ENCODE measurements at regions not wholly inside any gene's neighbourhood (a gene's known extent, or its start where the extent isn't known, plus 50 kb on each side); places are given as distances from the start of the nearest gene placed in this dataset.
"Not testable (repeated sequence)": the region's sequence is repeated elsewhere in the genome, so short reads cannot be mapped to it uniquely, and the experiment has no call there.

GRCh38 chr5:130836729-130837649 lies 328.1 kb downstream of the HINT1 start:
- no peak for DNase-seq (ENCODE audit: low spot score)

- DNase-seq (ENCODE audit: low spot score) = not testable (repeated sequence)
These were observed 347.3 kb downstream of the HINT1 start for GRCh38 chr5:130817598-130818384.

GRCh38 chr5:130815246-130815645 lies 349.8 kb downstream of the HINT1 start:
- no peak for DNase-seq (ENCODE audit: low spot score)

DNA sequence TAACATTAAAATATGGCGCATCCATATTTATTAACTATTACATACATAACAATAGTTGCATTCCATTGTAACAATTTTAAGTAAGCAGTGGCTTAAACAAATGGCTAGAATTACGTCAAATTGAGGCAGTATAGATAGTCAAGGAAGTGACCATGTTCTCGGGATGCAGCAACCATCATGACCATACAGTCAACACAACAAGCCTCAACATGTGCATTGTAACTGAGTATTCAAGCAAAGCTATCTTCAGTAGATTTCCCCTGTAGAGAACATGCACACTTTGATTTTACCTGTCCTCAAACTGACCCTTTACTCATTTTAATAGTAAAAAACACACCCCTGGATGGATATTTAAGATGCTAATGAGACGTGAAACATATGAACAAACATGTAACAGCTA lies 356.4 kb downstream of the HINT1 start:
- DNase-seq (ENCODE audit: low spot score) = no peak

DNA sequence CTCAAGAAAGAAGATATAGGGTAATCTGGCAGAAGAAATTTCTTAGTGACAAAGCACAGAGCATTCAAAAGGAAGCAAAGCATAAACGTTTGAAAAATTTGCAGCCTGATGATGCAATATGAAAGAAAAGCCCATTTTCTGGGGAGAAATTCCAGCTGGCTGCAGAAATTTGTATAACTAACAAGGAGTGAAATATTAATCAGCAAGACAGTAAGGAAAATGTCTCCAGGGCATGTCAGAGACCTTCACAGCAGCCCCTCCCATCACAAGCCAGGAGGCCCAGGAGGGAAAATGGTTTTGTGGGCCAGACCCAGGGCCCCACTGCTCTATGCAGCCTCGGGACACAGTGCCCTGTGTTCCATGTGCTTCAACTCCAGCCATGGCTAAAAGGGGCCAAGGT lies 359.4 kb downstream of the HINT1 start:
- DNase-seq (ENCODE audit: low spot score) = no peak

DNA sequence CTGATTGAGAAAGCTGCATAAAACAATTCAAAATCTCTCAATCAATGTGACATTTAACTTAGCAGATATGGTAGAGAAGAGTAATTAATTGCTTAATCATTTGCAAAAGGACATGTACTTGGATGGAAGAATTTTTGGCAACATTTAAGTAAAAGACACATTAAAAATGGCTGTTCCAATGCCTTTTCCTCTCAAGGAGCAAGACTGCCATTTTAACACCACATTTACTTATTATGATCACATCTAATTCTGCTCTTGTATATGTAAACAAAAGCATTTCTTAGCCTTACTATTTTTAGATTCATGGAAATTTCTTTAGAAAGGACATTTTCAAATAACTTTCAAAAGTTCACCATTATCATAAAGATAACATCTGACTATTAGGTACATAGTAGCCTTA lies 360.0 kb downstream of the HINT1 start:
- no peak for DNase-seq (ENCODE audit: low spot score)

- no peak for DNase-seq (ENCODE audit: low spot score)
These were observed 363.1 kb downstream of the HINT1 start for GRCh38 chr5:130801963-130802362.

DNA sequence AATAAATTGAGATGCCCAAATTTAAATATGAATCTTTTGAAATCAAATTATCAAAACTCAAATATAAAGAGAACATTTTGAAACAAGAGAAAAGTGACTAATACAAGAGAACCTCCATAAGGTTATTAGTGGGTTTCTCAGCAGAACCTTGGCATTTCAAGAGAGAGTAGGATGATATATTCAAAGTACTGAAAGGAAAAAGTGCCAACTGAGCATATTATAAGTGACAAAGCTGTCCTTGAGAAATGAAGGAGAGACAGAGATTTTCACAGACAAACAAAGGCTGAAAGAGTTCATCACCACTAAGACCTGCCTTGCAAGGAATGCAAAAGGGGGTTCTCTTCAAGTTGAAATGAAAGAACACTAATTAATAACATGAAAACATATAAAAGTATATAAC lies 366.0 kb downstream of the HINT1 start:
- DNase-seq (ENCODE audit: low spot score) = no peak

DNA sequence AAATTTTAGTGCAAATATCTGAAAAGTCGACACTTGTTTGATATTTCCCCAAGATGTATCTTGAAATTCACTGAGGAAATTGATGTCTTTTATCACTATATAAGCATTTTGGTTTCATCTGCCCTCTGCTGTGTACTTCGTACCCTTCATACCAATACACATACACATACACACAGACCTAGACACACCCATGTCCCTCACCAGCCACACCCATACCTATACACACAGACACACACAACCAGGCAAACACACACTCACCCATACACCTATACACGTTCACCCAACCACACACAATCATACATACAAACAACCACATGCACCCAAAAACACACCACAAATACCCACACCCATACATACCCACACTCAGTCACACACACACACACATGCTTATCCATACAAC lies 367.8 kb downstream of the HINT1 start:
- DNase-seq (ENCODE audit: low spot score) = no peak

DNA sequence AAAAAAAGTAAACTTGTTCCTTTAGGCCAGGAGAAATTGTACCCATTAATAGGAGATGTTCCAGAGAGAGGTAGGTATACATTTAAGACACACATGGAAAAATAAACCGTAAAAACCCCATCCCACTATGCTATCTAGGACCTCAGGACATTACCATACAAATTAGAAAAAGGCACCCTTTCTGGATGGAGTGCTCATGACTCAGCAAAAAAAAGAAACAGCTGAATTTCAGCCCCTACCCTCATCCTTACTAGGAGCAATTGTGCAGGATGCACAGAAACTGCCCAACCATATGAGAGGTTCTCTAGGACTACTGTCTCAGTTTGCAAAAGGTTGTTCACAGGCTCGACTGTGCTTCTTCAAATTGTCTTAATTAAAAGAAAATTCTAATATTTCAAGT lies 368.2 kb downstream of the HINT1 start:
- DNase-seq (ENCODE audit: low spot score) = no peak

- DNase-seq (ENCODE audit: low spot score) = no peak
These were observed 369.0 kb downstream of the HINT1 start for GRCh38 chr5:130796032-130796431.

DNA sequence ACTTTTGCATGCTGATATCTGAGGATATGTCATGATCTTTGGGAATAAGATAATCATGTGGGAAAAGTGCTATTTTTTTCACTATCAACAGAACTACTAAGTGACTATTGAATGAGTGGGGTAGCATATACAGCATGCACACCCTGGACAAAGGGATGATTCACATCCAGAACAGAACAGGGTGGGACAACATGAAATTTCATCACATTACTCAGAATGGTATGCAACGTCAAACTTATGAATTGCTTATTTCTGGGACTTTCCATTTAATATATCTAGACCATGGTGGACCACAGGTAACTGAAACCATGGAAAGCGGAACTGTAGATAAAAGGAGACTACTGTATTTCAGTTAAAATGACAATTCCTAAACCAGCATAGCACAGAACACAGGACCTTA lies 370.0 kb downstream of the HINT1 start:
- DNase-seq (ENCODE audit: low spot score) = no peak

DNA sequence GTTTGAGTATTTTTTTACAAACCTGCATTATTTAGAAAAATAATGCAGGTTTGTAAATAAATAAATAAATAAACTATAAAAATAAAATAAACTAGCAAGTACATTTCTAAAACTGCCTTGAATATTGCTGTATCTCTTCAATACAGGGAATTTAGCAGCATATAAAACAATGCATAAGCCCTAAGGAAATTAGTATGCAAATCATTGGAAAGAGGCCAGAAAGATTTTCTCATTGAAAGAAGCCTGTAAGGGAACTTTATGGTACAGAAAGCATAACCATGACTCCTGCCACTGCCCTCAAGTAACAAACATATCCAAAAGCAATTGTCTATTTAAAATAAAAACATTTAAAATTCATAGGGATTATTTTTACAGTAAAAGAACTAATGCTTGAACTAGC lies 387.3 kb downstream of the HINT1 start:
- no peak for DNase-seq (ENCODE audit: low spot score)

DNA sequence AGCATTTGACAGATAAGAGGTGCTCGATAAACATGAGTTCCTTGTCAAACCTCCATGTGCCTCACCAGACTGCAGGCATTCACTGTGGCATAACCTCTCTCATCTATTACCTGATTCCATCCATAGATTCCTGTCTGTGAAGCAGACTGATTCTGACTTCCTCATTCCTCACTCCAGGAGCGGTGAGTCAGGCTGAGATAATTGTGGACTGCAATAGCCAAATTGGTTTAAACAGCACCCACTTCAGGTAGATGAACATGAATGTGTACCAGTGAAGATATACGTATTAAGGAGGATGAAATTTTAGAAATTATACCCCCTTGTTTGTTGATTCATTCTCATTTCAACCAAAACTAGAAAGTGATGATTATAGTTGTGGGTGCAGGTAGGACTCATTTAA lies 391.2 kb downstream of the HINT1 start:
- peak; percentile 32 for DNase-seq (ENCODE audit: low spot score)

- DNase-seq (ENCODE audit: low spot score) = no peak
These were observed 403.0 kb downstream of the HINT1 start for GRCh38 chr5:130762031-130762430.

- no peak for DNase-seq (ENCODE audit: low spot score)
These were observed 406.0 kb downstream of the HINT1 start for GRCh38 chr5:130759061-130759460.

GRCh38 chr5:130747556-130747955 lies 417.5 kb downstream of the HINT1 start:
- DNase-seq (ENCODE audit: low spot score) = no peak

GRCh38 chr5:130746641-130747040 lies 418.4 kb downstream of the HINT1 start:
- DNase-seq (ENCODE audit: low spot score) = not testable (repeated sequence)

GRCh38 chr5:130743092-130743491 lies 422.0 kb downstream of the HINT1 start:
- no peak for DNase-seq (ENCODE audit: low spot score)

DNA sequence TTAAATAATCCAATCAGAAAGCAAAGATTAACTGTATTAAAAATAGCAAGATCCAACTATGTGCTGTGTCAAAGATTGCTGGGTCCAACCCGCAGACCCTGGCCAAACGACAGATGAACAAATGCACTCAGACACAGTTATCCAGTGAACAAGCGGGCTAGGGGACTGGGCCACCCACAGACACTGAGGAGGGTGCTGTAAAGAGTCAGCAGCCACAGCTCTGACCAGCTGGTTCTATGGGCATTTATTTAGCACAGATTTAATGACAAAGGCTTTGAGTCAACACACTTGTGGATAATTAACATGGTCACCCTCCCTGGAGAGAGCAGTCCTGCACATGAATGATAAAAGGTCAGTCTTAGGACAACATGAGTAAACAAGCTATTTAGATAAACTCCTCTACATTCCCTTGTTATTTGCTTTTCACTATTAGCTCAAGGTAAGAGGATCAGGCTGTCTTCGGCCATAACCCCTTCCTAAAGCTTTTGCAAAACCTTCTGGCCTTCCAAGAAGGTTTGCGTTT lies 424.9 kb downstream of the HINT1 start:
- no peak for DNase-seq (ENCODE audit: low spot score)

DNA sequence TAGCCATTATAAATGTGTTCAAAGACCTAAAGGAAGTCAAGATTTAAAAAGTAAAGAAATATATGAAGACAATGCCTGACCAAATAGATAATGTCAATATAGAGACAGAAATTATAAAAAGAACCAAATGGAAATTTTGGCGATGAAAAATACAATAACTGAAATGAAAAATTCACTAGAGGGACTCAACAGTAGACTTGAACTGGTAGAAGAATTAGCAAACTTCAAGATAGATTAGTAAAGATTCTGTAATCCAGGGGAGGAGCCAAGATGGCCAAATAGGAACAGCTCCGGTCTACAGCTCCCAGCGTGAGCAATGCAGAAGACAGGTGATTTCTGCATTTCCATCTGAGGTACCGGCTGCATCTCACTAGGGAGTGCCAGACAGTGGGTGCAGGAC lies 433.2 kb downstream of the HINT1 start:
- no peak for DNase-seq (ENCODE audit: low spot score)

DNA sequence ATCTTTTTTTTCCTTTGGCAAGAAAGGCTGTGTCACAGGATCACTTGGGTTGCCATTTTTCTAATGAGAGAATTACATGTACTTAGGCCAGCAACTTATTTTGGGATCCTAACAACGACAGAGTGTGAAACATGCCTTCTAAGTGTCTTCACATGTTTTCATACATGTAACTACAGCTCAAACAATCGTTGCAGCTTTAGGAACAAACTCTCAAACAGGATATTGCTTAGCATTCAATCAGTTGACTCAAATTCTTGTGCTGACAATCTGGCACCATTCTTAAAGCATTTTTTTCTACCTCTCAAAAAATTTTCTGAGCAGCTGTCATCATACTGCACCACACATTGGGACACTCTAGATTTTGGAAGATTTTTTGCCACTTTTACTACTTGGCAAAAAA lies 435.5 kb downstream of the HINT1 start:
- DNase-seq (ENCODE audit: low spot score) = no peak

DNA sequence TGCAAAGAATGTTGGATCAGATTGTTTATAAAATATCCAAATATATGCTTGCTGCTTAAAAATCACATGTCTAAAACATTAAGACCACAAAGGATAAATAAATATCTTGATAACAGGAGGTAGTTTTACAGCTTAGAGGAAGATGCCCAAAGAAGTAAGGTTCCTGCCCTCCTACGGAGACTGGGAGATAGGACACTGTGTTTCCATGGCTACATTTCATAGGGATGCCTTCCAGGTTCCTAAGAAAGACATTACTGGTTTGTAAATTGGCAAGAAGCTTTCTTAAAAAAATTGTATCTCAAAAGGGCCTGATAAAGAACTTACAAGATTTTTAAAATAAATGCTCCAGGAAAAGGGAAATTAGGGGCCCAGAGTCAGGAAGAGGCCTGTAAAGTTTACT lies 437.2 kb downstream of the HINT1 start:
- no peak for DNase-seq (ENCODE audit: low spot score)
